HEK293 (cell line): ENCODE measurements at regions not wholly inside any gene's neighbourhood (a gene's known extent, or its start where the extent isn't known, plus 50 kb on each side); places are given as distances from the start of the nearest gene placed in this dataset.

Source experiments
- KLF9 ChIP-seq: fragments of 450-650 bp; formaldehyde crosslinking; IDR thresholded peaks from 2 replicates; pipeline ENCODE4 v1.5.1; 2016; ENCODE audit warnings: missing biosample characterization, missing genetic modification characterization, low read depth
- YY1 ChIP-seq: fragments of 450-650 bp; formaldehyde crosslinking; IDR thresholded peaks from 2 replicates; pipeline ENCODE4 v1.5.1; 2018; ENCODE audit warnings: missing biosample characterization, missing genetic modification characterization
- ZNF324 ChIP-seq: fragments of 450-650 bp; formaldehyde crosslinking; IDR thresholded peaks from 2 replicates; pipeline ENCODE4 v1.5.1; 2016; ENCODE audit warnings: missing biosample characterization, missing genetic modification characterization
- ZNF768 ChIP-seq: fragments of 450-650 bp; formaldehyde crosslinking; IDR thresholded peaks from 2 replicates; pipeline ENCODE4 v1.5.1; 2018; ENCODE audit warnings: missing biosample characterization, mild to moderate bottlenecking, missing genetic modification characterization
- TF ChIP-seq, protein P1 (sequence below): fragments of 450-650 bp; formaldehyde crosslinking; IDR thresholded peaks from 2 replicates; pipeline ENCODE4 v1.5.1; 2016; ENCODE audit warnings: missing biosample characterization, missing genetic modification characterization
- TF ChIP-seq, protein P2 (sequence below): fragments of 450-650 bp; formaldehyde crosslinking; IDR thresholded peaks from 2 replicates; pipeline ENCODE4 v1.5.1; 2016; ENCODE audit warnings: missing biosample characterization, missing genetic modification characterization, low read depth

DNA sequence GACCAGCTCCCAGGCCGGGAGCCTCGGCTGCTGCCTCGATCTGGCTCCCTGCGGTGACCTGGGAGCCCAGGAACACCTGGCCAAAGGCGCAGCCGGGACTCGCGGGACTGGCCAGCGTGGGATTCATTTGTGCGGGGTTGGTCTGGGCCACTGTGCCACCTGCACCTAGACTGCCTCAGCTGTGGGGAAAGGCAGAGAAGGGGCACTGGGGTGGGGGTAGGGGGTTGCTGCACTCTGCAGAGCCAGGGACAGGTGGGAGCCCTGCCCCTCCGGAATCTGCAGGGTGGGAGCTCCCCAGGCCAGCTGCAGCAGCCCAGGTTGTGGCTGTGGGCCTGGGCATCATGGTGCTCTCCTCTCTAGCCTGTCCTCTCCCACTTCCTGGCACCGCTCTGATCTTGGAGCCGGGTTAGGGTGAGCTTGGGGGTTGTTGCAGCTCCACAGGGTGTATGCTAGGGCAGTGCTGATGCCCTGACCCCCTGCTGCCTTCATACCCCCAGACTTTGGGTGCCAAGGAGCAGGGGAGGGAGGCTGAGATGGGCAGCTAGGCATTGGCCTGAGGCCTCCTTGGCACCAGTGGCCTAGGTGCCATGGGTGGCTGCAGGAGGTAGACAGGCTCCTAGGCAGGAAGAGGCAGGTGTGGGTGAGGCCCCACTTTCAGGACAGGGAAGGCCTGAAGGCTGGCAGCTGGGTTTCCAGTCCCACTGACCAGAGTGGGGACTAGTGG is 57.5 kb upstream of the ETV3 start:
- TF ChIP-seq ZNF324 (tag by site-specific recombination): no peak
- TF ChIP-seq KLF9 (tag by site-specific recombination): no peak
- TF ChIP-seq, protein P1, sequence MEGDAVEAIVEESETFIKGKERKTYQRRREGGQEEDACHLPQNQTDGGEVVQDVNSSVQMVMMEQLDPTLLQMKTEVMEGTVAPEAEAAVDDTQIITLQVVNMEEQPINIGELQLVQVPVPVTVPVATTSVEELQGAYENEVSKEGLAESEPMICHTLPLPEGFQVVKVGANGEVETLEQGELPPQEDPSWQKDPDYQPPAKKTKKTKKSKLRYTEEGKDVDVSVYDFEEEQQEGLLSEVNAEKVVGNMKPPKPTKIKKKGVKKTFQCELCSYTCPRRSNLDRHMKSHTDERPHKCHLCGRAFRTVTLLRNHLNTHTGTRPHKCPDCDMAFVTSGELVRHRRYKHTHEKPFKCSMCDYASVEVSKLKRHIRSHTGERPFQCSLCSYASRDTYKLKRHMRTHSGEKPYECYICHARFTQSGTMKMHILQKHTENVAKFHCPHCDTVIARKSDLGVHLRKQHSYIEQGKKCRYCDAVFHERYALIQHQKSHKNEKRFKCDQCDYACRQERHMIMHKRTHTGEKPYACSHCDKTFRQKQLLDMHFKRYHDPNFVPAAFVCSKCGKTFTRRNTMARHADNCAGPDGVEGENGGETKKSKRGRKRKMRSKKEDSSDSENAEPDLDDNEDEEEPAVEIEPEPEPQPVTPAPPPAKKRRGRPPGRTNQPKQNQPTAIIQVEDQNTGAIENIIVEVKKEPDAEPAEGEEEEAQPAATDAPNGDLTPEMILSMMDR (tag by site-specific recombination): no peak
- TF ChIP-seq, protein P2, sequence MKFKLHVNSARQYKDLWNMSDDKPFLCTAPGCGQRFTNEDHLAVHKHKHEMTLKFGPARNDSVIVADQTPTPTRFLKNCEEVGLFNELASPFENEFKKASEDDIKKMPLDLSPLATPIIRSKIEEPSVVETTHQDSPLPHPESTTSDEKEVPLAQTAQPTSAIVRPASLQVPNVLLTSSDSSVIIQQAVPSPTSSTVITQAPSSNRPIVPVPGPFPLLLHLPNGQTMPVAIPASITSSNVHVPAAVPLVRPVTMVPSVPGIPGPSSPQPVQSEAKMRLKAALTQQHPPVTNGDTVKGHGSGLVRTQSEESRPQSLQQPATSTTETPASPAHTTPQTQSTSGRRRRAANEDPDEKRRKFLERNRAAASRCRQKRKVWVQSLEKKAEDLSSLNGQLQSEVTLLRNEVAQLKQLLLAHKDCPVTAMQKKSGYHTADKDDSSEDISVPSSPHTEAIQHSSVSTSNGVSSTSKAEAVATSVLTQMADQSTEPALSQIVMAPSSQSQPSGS (tag by site-specific recombination): no peak
- no peak for TF ChIP-seq YY1 (tag by site-specific recombination)
- no peak for TF ChIP-seq ZNF768
